Duodenal mucosa (tissue), 2 donors: ENCODE measurements at regions not wholly inside any gene's neighbourhood (a gene's known extent, or its start where the extent isn't known, plus 50 kb on each side); places are given as distances from the start of the nearest gene placed in this dataset.

Experiments
- H3K27ac ChIP-seq: one replicate; pipeline ENCODE4 v1.7.0; 2013; ENCODE audit warnings: low read depth, low read length
- H3K27me3 ChIP-seq, 2 donors: one replicate each; pipeline ENCODE4 v1.7.0; 2013; ENCODE audit warnings: low read length in 2 of 2, control low read depth in 1 of 2; ENCODE audit not compliant: insufficient read depth in 2 of 2, control insufficient read depth in 1 of 2
- H3K36me3 ChIP-seq, 2 donors: one replicate each; pipeline ENCODE4 v1.7.0; 2013; ENCODE audit warnings: low read length in 2 of 2, control low read depth in 1 of 2; ENCODE audit not compliant: insufficient read depth in 2 of 2, control insufficient read depth in 1 of 2
- H3K4me1 ChIP-seq, 2 donors: one replicate each; pipeline ENCODE4 v1.7.0; 2013; ENCODE audit warnings: low read length in 2 of 2, control low read depth in 1 of 2; ENCODE audit not compliant: insufficient read depth in 2 of 2, control insufficient read depth in 1 of 2
- H3K4me3 ChIP-seq, 2 donors: one replicate each; pipeline ENCODE4 v1.7.0; 2013; ENCODE audit warnings: low read length in 2 of 2, low read depth in 1 of 2
- H3K9ac ChIP-seq, 2 donors: one replicate each; pipeline ENCODE4 v1.7.0; 2013; ENCODE audit warnings: low read length in 2 of 2, low read depth in 1 of 2
- H3K9me3 ChIP-seq, 2 donors: one replicate each; pipeline ENCODE4 v1.7.0; 2013; ENCODE audit warnings: low read length in 2 of 2, control low read depth in 1 of 2; ENCODE audit not compliant: control insufficient read depth in 1 of 2

GRCh38 chr2:221205103-221205673 lies 366.9 kb downstream of the EPHA4 start:
- Histone ChIP-seq H3K36me3 (no peaks in the 10 kb centered on the region), H3K9me3 (no peaks in the 10 kb centered on the region), H3K4me1 (no peaks in the 10 kb centered on the region), H3K9ac (no peak overlapping the region), H3K27me3 (no peaks in the 10 kb centered on the region), H3K4me3 (no peak overlapping the region), H3K27ac (no peak overlapping the region)

DNA sequence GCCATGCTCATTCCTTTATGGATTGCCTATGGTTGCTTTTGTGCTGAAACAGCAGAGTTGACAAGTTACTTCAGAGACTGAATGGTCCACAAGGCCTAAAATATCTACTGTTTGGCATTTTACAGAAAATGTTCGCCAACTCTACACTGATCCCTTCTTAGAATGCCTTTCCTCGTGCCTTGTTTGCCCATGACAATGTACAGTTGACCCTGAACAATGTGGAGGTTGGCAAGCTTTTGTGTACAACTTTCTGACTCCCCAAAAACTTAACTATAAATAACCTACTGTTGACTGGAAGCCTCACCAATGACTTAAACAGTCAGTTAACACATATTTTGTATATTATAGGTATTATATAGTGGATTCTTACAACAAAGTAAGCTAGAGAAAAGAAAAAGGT lies 361.4 kb downstream of the EPHA4 start:
- H3K27me3 ChIP-seq, result no peaks in the 10 kb centered on the region
- H3K4me1 ChIP-seq, result no peaks in the 10 kb centered on the region

DNA sequence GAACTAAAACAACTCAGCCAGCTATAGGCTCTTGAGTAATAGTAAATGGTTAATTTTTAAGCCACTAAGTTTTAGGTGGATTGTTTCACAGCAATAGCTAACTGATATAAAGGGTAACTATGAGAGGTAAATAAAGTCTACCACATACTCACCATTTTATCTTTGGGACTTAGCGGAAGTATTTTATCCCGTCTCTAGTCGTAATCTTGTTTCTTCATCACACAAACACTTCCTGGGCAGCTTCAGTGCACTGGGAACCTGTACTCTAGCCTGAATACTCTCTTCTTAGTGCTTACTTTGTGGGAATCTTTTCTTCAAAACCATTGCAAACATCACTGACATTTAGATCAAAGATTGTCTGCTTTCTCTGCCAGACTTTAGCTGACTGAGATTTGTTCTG lies 360.5 kb downstream of the EPHA4 start:
- H3K36me3 ChIP-seq, result no peaks in the 10 kb centered on the region
- no peaks in the 10 kb centered on the region for H3K27me3 ChIP-seq

More for the DNA sequence above, 361.4 kb downstream of the EPHA4 start:
- Histone ChIP-seq H3K27ac (no peak overlapping the region), H3K4me3 (no peak overlapping the region), H3K9me3 (no peaks in the 10 kb centered on the region), H3K9ac (no peak overlapping the region), H3K36me3 (no peaks in the 10 kb centered on the region)

DNA sequence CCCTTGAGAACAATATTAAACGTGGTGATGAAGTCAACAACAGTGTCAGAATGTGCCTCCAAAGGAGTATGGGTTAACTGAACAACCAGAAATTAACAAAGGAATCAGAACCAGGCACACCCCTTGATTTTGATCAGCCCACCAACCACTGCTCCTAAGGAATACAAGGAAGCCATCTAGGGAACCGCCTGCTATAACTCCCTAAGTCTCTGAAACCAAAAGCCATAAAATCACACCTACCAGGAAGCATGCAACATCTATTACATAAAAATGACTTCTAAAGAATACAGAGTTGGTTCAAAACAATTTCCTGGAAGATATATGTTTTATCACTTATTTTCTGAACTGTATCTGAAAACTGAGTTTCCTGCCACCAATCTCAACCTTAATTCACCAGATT lies 360.0 kb downstream of the EPHA4 start:
- no peak overlapping the region for H3K9ac ChIP-seq
- no peaks in the 10 kb centered on the region for H3K27me3 ChIP-seq
- H3K9me3 ChIP-seq, result no peaks in the 10 kb centered on the region
- H3K27ac ChIP-seq, result no peak overlapping the region
- H3K36me3 ChIP-seq, result no peaks in the 10 kb centered on the region
- no peak overlapping the region for H3K4me3 ChIP-seq
- H3K4me1 ChIP-seq, result no peaks in the 10 kb centered on the region

More for the DNA sequence above, 360.5 kb downstream of the EPHA4 start:
- Histone ChIP-seq H3K4me1 (no peaks in the 10 kb centered on the region), H3K27ac (no peak overlapping the region), H3K4me3 (no peak overlapping the region), H3K9ac (no peak overlapping the region), H3K9me3 (no peaks in the 10 kb centered on the region)

DNA sequence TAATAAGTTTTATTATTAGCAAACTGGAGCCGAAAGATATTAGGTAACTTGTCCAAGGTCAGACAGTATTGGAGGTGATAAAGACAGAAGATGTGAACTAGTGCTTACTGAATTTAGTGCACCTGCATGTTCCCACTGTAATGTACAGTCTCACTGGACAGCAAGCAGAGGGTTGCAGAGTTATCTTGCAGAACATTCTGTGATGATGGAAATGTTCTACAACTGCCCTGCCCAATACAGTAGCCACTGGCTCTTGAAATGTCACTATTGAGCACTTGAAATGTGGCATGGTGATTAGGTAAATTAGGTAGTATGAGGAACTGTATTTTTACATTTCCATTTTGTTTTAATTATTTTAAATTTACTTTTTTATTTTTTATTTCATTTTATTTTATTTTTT lies 356.6 kb downstream of the EPHA4 start:
- Histone ChIP-seq H3K4me3 (no peak overlapping the region), H3K27me3 (no peaks in the 10 kb centered on the region), H3K4me1 (no peaks in the 10 kb centered on the region), H3K27ac (no peak overlapping the region), H3K36me3 (no peaks in the 10 kb centered on the region), H3K9me3 (no peaks in the 10 kb centered on the region), H3K9ac (no peak overlapping the region)

- Histone ChIP-seq H3K27ac (no peak overlapping the region), H3K9me3 (no peaks in the 10 kb centered on the region), H3K36me3 (no peaks in the 10 kb centered on the region), H3K9ac (no peak overlapping the region), H3K4me1 (no peaks in the 10 kb centered on the region), H3K27me3 (no peaks in the 10 kb centered on the region), H3K4me3 (no peak overlapping the region)
These were observed 355.5 kb downstream of the EPHA4 start for GRCh38 chr2:221216636-221217035.

GRCh38 chr2:221225752-221226151 lies 346.4 kb downstream of the EPHA4 start:
- Histone ChIP-seq H3K9ac (no peak overlapping the region), H3K27me3 (no peaks in the 10 kb centered on the region), H3K9me3 (no peaks in the 10 kb centered on the region), H3K36me3 (no peaks in the 10 kb centered on the region), H3K4me3 (no peak overlapping the region), H3K4me1 (no peaks in the 10 kb centered on the region), H3K27ac (no peak overlapping the region)

GRCh38 chr2:221228214-221228769 lies 343.8 kb downstream of the EPHA4 start:
- Histone ChIP-seq H3K9me3 (no peaks in the 10 kb centered on the region), H3K4me3 (no peak overlapping the region), H3K4me1 (no peaks in the 10 kb centered on the region), H3K9ac (no peak overlapping the region), H3K36me3 (no peaks in the 10 kb centered on the region), H3K27me3 (no peaks in the 10 kb centered on the region), H3K27ac (no peak overlapping the region)

- Histone ChIP-seq H3K4me1 (no peaks in the 10 kb centered on the region), H3K4me3 (no peak overlapping the region), H3K9ac (no peak overlapping the region), H3K9me3 (no peaks in the 10 kb centered on the region), H3K36me3 (no peaks in the 10 kb centered on the region), H3K27ac (no peak overlapping the region), H3K27me3 (no peaks in the 10 kb centered on the region)
These were observed 343.0 kb downstream of the EPHA4 start for GRCh38 chr2:221229099-221229498.

DNA sequence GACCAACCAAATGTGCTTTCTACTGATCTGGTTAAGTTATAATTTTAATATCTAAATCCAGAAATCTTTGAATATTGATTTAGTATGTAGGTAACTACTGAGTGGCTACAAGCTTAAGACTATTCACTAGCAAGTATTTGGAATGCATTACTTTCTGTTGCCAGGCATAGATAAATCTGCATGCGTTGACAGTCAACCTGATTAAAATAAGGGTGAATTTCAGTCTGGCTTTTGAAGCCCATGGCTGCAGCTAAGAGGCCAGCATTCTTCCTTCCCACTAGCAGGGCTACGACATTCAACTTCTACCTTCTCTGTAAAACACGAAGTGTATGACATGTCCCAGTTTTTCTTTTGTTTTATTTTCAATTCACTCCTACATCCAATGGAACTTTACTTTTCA lies 340.6 kb downstream of the EPHA4 start:
- H3K27ac ChIP-seq, result no peak overlapping the region
- no peaks in the 10 kb centered on the region for H3K36me3 ChIP-seq
- no peaks in the 10 kb centered on the region for H3K4me1 ChIP-seq
- H3K4me3 ChIP-seq, result no peak overlapping the region
- H3K27me3 ChIP-seq, result no peaks in the 10 kb centered on the region
- H3K9me3 ChIP-seq, result no peaks in the 10 kb centered on the region
- no peak overlapping the region for H3K9ac ChIP-seq

DNA sequence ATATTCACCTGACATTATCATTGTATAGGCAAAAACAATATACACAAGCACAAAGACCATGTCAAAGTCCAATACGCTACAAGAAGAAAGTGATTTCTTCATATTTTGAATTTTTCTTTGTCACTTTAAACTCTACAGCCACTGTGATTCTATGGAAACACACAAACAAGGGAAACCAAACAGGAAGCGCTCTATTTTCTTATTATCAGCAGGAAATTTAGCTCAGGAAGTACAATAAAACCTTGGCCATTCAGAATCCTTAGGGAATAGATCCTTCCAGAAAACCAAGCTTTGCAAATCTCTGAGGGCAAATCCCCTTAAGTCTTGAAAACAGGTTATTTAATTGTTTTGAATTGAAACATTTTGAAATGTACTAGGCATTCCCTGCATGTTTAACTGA lies 336.2 kb downstream of the EPHA4 start:
- H3K4me3 ChIP-seq, result no peak overlapping the region
- H3K27ac ChIP-seq, result no peak overlapping the region

More for the DNA sequence above, 336.2 kb downstream of the EPHA4 start:
- H3K4me1 ChIP-seq, result no peaks in the 10 kb centered on the region
- H3K27me3 ChIP-seq, result no peaks in the 10 kb centered on the region
- H3K9me3 ChIP-seq, result no peaks in the 10 kb centered on the region
- no peaks in the 10 kb centered on the region for H3K36me3 ChIP-seq
- H3K9ac ChIP-seq, result no peak overlapping the region
